GM12864 (cell line): ENCODE measurements at regions not wholly inside any gene's neighbourhood (a gene's known extent, or its start where the extent isn't known, plus 50 kb on each side); places are given as distances from the start of the nearest gene placed in this dataset.

Experiments used
- DNase-seq: peaks from one replicate; pipeline ENCODE4 v3.0.0-alpha.2; 2011; ENCODE audit warnings: low read depth
- H3K4me3 ChIP-seq: 2 replicates; pipeline ENCODE4 v1.5.1; 2011; ENCODE audit warnings: mild to moderate bottlenecking, low read depth, low read length, control low read depth
- CTCF ChIP-seq: IDR thresholded peaks from 2 replicates; pipeline ENCODE4 v1.5.1; 2011; ENCODE audit warnings: low read depth, mild to moderate bottlenecking, moderate library complexity, low read length, control low read depth, inconsistent platforms; ENCODE audit errors: missing control alignments

GRCh38 chr10:62578301-62578700 is 204.1 kb downstream of the ZNF365 start:
- no peak for TF ChIP-seq CTCF
- H3K4me3 ChIP-seq, result no peak overlapping the region
- no peak for DNase-seq

DNA sequence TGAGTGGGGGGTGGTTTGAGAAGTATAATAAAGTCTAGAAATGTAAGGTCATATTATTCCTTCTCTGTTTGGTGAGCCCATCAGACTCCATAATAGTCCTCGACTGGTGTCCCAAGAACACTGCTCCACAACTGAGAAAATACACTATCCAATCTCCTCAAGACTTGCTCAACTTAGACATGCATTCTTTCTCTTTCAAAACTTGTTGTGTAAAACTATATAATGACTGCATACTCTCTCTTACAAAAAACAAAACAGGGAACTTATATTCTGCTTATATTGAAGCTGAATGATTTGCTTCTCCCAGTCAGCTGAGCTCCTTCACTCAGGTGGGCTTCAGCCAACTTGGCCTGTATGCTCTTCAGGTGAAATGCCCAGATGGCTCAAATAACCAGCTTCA is 204.7 kb downstream of the ZNF365 start:
- H3K4me3 ChIP-seq, result no peak overlapping the region
- no peak for TF ChIP-seq CTCF
- no peak for DNase-seq

GRCh38 chr10:62580396-62580795 is 206.2 kb downstream of the ZNF365 start:
- H3K4me3 ChIP-seq, result no peak overlapping the region
- DNase-seq, result no peak
- no peak for TF ChIP-seq CTCF

GRCh38 chr10:62581351-62581750 is 207.2 kb downstream of the ZNF365 start:
- no peak for DNase-seq
- TF ChIP-seq CTCF, result no peak
- H3K4me3 ChIP-seq, result no peak overlapping the region

- no peak for TF ChIP-seq CTCF
- H3K4me3 ChIP-seq, result no peak overlapping the region
- DNase-seq, result no peak
Observed at GRCh38 chr10:62582101-62582705, 208.0 kb downstream of the ZNF365 start.

DNA sequence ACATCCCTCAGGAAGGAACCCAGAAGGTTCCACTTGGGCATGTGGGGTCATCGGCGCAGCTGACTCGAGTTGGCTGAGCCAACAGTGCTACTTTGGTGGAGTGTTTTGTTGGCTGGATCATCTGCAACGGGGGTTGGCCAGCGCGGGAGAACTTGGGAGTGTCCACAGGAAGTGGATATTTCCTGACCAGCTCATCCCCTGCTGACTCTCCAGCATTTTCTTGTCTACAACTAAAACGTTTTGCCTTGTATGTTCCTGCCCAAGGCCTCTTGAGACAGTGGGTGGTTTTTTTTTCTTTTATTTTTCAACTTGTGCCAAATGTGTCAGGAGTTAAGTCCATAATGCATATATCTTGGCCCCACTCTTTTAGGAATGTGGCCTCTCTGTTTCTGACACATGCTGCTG is 208.6 kb downstream of the ZNF365 start:
- no peak for TF ChIP-seq CTCF
- no peak for DNase-seq
- H3K4me3 ChIP-seq, result no peak overlapping the region

DNA sequence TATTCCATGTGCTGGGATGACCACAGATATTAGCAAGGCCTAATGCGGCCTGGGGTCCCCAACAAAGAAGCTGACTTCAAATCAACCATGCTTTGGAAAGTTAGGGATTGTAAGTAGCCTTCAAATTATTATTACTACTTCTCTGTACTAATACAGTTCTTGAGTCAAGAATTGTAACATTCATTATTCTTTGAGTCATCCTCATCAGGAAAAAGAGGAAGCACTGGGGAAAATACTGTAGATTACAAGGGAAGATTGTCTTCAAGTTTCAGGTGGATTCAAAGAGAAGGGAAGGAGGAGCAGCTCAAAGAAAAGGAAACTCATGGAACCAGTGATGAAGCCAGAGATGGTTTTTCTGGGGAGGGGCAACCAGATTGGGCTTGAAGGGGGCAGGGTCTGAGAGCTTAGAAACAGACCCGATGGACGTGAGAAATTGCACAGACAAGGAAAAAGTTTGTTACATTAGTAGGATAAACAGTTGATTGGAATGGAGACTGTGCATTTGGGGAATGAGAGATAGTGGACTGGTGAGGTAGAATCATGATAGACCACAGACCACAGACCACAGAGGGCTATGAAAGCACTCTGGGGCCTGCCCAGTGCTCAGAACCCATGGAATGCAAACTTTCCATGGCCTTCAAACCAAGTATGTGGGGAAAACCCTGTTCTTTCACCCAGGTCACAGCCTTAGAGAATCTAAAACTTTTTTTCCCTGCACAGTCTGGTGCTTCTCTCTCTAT is 209.9 kb downstream of the ZNF365 start:
- no peak overlapping the region for H3K4me3 ChIP-seq
- no peak for TF ChIP-seq CTCF
- no peak for DNase-seq
